Smooth muscle cell (in vitro differentiated cells): ENCODE measurements at regions not wholly inside any gene's neighbourhood (a gene's known extent, or its start where the extent isn't known, plus 50 kb on each side); places are given as distances from the start of the nearest gene placed in this dataset.
A peak's percentile ranks its signal among the peaks of the same experiment; 100 is the strongest.

Experiments
- DNase-seq: peaks from one replicate; lab custom pipeline; 2025; ENCODE audit not compliant: unreplicated experiment; lab: John Stamatoyannopoulos, UW
- H2AFZ ChIP-seq: fragments of 200-600 bp; sonication (generic); 2 replicates; pipeline ENCODE4 v1.6.0; 2016; ENCODE audit warnings: antibody characterized with exemption, low read depth, mild to moderate bottlenecking
- H3F3A ChIP-seq: fragments of 200-600 bp; sonication (generic); 2 replicates; pipeline ENCODE4 v1.6.0; 2017; ENCODE audit warnings: antibody characterized with exemption, low read depth
- H3K27ac ChIP-seq: fragments of 200-600 bp; sonication (generic); 2 replicates; pipeline ENCODE4 v1.5.1; 2016; ENCODE audit warnings: low read depth, mild to moderate bottlenecking
- H3K27me3 ChIP-seq: fragments of 200-600 bp; sonication (generic); 2 replicates; pipeline ENCODE4 v1.6.1; 2016; ENCODE audit warnings: low read depth, mild to moderate bottlenecking
- H3K36me3 ChIP-seq: fragments of 200-600 bp; sonication (generic); 2 replicates; pipeline ENCODE4 v1.5.1; 2016; ENCODE audit warnings: low read depth
- H3K4me1 ChIP-seq: fragments of 200-600 bp; sonication (generic); 2 replicates; pipeline ENCODE4 v1.5.1; 2016; ENCODE audit warnings: low read depth
- H3K4me2 ChIP-seq: fragments of 200-600 bp; sonication (generic); 2 replicates; pipeline ENCODE4 v1.6.0; 2016; ENCODE audit warnings: mild to moderate bottlenecking
- H3K4me3 ChIP-seq: fragments of 200-600 bp; sonication (generic); 2 replicates; pipeline ENCODE4 v1.5.1; 2016; ENCODE audit warnings: mild to moderate bottlenecking
- H3K79me2 ChIP-seq: fragments of 200-600 bp; sonication (generic); 2 replicates; pipeline ENCODE4 v1.6.0; 2016; ENCODE audit warnings: low read depth, mild to moderate bottlenecking
- H3K9ac ChIP-seq: fragments of 200-600 bp; sonication (generic); 2 replicates; pipeline ENCODE4 v1.6.0; 2016; ENCODE audit warnings: low read depth
- H3K9me3 ChIP-seq: fragments of 200-600 bp; sonication (generic); replicated peaks from 2 replicates; pipeline ENCODE4 v1.5.1; 2016; ENCODE audit warnings: low read depth
- H4K20me1 ChIP-seq: fragments of 200-600 bp; sonication (generic); 2 replicates; pipeline ENCODE4 v1.6.0; 2016; ENCODE audit warnings: low read depth
- WGBS: methylation state at CpG from one replicate; pipeline ENCODE4 v1.1.7; 2016; ENCODE audit warnings: low lambda C conversion rate; 5-methylcytosine and 5-hydroxymethylcytosine counted together
- TF ChIP-seq, protein P1 (sequence below): fragments of 200-600 bp; sonication (generic); IDR thresholded peaks from 2 replicates; pipeline ENCODE4 v1.5.1; 2017; ENCODE audit warnings: borderline replicate concordance, mild to moderate bottlenecking, antibody characterized with exemption; ENCODE audit not compliant: insufficient read depth, poor library complexity, severe bottlenecking

- Histone ChIP-seq H3F3A (no peaks in the 10 kb centered on the region), H3K27ac (no peak overlapping the region), H3K4me2 (no peak overlapping the region), H3K36me3 (no peaks in the 10 kb centered on the region), H4K20me1 (no peaks in the 10 kb centered on the region), H3K4me3 (no peak overlapping the region), H2AFZ (no peak overlapping the region), H3K9ac (no peak overlapping the region), H3K9me3 (no peaks in the 10 kb centered on the region), H3K79me2 (no peaks in the 10 kb centered on the region), H3K4me1 (no peaks in the 10 kb centered on the region), H3K27me3 (no peaks in the 10 kb centered on the region)
- no peak for DNase-seq
- TF ChIP-seq, protein P1, sequence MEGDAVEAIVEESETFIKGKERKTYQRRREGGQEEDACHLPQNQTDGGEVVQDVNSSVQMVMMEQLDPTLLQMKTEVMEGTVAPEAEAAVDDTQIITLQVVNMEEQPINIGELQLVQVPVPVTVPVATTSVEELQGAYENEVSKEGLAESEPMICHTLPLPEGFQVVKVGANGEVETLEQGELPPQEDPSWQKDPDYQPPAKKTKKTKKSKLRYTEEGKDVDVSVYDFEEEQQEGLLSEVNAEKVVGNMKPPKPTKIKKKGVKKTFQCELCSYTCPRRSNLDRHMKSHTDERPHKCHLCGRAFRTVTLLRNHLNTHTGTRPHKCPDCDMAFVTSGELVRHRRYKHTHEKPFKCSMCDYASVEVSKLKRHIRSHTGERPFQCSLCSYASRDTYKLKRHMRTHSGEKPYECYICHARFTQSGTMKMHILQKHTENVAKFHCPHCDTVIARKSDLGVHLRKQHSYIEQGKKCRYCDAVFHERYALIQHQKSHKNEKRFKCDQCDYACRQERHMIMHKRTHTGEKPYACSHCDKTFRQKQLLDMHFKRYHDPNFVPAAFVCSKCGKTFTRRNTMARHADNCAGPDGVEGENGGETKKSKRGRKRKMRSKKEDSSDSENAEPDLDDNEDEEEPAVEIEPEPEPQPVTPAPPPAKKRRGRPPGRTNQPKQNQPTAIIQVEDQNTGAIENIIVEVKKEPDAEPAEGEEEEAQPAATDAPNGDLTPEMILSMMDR = no peak
Measured at GRCh38 chr15:61500523-61500922, 271.4 kb upstream of the RORA start.

- no peaks in the 10 kb centered on the region for H3K79me2 ChIP-seq
- no peaks in the 10 kb centered on the region for H3K9me3 ChIP-seq
- H4K20me1 ChIP-seq = no peaks in the 10 kb centered on the region
- no peaks in the 10 kb centered on the region for H3F3A ChIP-seq
- H3K4me2 ChIP-seq = no peak overlapping the region
- no peaks in the 10 kb centered on the region for H3K36me3 ChIP-seq
- H3K4me3 ChIP-seq = no peak overlapping the region
- H3K9ac ChIP-seq = no peak overlapping the region
- no peak overlapping the region for H3K27ac ChIP-seq
- no peaks in the 10 kb centered on the region for H3K4me1 ChIP-seq
- TF ChIP-seq, protein P1 = no peak
- no peaks in the 10 kb centered on the region for H3K27me3 ChIP-seq
- WGBS = 80% methylated on average over 3 of the region's 3 CpGs
- no peak overlapping the region for H2AFZ ChIP-seq
- DNase-seq = no peak
Measured at GRCh38 chr15:61499376-61499775, 270.3 kb upstream of the RORA start.

GRCh38 chr15:61489571-61489970 is 260.5 kb upstream of the RORA start:
- 20% methylated on average over 1 of the region's 1 CpG for WGBS
- no peaks in the 10 kb centered on the region for H3K9me3 ChIP-seq
- H3K27ac ChIP-seq = peak overlapping the region; percentile 17
- no peak for DNase-seq
- no peak overlapping the region for H3K9ac ChIP-seq
- H3K27me3 ChIP-seq = no peaks in the 10 kb centered on the region
- no peak overlapping the region for H2AFZ ChIP-seq
- H3K4me1 ChIP-seq = no peaks in the 10 kb centered on the region
- no peaks in the 10 kb centered on the region for H3F3A ChIP-seq
- TF ChIP-seq, protein P1 = no peak
- H3K4me3 ChIP-seq = no peak overlapping the region
- peak overlapping the region; percentile 20 for H3K4me2 ChIP-seq
- H3K36me3 ChIP-seq = no peaks in the 10 kb centered on the region
- no peaks in the 10 kb centered on the region for H3K79me2 ChIP-seq
- H4K20me1 ChIP-seq = no peaks in the 10 kb centered on the region

- H3K4me1 ChIP-seq = peaks cover 7% of the 10 kb centered on the region
- DNase-seq = no peak
- H3K27ac ChIP-seq = no peak overlapping the region
- H3K36me3 ChIP-seq = no peaks in the 10 kb centered on the region
- H3K9ac ChIP-seq = no peak overlapping the region
- H3K9me3 ChIP-seq = no peaks in the 10 kb centered on the region
- no peak overlapping the region for H3K4me3 ChIP-seq
- no peaks in the 10 kb centered on the region for H4K20me1 ChIP-seq
- no peaks in the 10 kb centered on the region for H3K27me3 ChIP-seq
- H3K79me2 ChIP-seq = no peaks in the 10 kb centered on the region
- H3K4me2 ChIP-seq = no peak overlapping the region
- TF ChIP-seq, protein P1 = no peak
- WGBS = 98% methylated on average over 5 of the region's 6 CpGs
- H3F3A ChIP-seq = peaks cover 2% of the 10 kb centered on the region
- no peak overlapping the region for H2AFZ ChIP-seq
Measured at GRCh38 chr15:61483599-61483998, 254.5 kb upstream of the RORA start.
